ENCODE measurements at regions not wholly inside any gene's neighbourhood (a gene's known extent, or its start where the extent isn't known, plus 50 kb on each side); places are given as distances from the start of the nearest gene placed in this dataset.

DNA sequence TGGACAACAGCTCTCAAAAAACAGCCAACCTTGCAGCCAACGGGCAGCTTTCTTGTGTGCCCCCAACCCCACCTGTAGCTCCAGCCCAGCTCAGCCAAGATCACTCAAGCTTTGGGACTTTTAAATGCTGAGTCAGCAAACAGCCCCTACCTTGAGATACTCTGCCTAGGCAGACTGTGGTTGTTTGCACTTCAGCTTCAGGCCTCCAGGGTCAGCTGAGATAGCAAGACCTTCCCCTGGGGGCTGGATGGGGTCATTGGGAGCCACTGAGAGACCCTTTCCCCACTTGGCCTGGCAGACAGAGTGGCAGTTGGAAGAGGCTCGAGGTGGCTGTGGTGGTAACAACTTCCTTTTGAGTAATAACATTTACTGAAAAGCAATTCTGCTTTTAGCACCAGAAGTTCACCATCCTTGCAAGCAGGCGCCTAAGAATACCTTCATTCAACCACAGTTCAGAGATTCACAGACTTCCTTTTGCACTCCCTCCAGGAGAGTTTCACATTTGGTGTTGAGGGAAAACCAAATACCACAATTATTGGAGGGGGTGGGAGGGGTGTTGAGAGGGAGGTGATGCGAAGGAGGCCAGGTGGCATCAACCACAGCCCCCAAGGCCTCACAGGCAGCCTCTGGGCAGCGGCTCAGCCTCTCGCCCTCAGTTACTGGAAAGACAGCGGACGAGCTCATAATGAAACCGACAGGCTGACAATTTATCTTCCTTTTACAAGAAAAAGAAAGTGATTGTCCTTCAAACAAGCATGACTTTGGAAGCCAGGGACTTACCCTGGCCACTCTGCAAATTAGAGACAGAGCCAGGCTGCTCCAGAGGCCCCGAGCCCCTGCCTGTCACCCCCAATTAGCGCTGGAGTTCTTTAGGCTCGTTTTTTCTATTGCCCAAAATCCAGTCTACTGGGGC lies 148.1 kb downstream of the CEBPB start:
- DNase-seq (ENCODE audit: insufficient read length, low spot score), result no peak
- peak; percentile 65 for FAIRE-seq

DNA sequence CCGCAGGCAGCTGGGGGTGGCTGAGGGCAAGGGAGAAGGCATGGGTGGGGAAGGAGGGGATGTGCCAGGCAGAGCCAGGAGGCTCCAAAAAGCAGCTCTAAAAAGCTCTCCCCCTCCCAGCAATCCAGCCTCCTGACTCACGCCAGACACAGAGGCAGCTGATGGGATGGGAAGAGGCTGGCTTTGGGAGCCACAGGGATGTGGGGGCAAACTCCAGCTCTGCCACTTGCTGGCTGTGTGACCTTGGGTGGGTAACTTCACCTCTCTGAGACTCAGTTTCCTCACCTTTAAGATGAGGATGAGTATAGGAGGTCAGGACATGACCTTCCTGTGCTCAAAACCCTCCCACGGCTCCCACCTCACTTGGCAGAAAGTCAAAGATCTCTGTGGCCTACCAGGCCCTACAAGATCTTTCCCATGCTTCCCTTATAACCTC lies 148.9 kb downstream of the CEBPB start:
- FAIRE-seq (peak; percentile 85), DNase-seq (ENCODE audit: insufficient read length, low spot score) (peak; percentile 65)

DNA sequence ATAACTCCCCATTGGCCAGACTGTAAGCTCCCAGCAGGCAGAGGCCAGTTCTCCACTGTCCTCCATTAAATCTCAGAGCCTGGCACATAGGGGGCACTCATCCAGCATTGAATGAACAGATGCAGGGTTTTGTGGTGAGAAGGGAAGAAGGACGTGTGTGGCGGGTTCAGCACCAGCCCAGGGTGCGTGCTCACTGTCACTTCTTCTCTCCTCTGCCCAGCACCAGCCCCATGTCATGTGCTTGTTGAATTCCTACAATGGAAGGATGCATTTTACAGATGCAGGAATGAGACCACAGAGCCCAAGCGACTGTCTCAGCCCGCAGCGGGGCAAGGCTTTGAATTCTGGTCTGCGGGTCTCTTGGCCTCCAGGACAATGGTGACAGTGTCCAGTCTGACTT lies 149.9 kb downstream of the CEBPB start:
- peak; percentile 51 for FAIRE-seq
- no peak for DNase-seq (ENCODE audit: insufficient read length, low spot score)

DNA sequence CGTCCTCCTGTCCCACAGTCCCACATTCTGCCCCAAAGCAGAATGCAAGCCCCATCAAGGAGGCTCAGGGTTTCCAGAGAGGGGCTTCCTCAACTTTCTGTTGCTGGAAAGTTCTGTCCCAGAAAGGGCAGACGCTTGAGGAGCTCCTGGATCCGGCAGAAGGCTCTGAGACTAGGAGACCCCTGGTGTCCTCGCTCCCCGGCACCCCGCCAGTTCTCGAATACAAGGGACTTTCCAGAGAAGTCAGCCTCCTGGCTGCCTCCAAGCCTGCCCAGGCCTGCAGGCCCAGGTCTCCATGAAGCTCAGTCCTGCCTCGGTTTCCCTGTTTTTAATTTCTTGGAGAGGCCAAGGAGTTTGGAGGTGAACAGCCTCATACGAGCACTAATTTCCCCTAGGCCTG lies 150.4 kb downstream of the CEBPB start:
- no peak for DNase-seq (ENCODE audit: insufficient read length, low spot score)
- no peak for FAIRE-seq

DNA sequence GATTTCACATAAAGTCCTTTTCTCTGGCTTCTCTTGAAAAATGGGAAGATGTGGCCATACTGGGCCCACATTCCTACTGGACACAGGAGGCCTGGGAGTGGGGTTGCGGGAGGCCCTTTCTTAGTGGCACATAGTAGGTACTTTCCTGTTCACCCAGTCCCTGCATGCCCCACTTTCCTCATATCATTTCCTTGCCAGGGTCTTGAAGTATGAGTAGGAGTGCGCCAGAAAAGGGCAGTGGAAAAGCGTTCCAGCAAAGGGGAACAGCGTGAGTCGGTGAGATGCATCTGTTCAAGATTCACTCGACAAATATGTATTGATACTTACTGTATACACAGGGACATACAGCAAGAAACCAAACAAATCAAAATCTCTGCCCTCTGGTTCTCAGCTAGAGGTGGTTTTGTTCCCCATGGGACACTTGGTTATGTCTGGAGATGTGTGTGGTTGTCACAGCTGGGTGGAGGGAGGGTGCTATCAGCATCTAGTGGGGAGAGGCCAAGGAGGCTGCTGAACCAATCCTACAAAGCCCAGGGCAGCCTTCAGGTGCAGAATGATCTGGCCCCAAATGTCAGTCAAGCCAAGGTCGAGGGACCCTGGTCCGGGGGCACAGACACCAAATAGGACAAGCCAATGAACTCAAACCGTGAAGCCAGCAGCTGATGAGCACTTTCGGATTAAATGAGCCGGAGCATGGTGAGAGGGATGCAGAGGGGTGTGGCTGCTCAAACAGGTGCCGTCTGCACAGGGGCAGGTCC lies 151.4 kb downstream of the CEBPB start:
- FAIRE-seq, result peak; percentile 28

DNA sequence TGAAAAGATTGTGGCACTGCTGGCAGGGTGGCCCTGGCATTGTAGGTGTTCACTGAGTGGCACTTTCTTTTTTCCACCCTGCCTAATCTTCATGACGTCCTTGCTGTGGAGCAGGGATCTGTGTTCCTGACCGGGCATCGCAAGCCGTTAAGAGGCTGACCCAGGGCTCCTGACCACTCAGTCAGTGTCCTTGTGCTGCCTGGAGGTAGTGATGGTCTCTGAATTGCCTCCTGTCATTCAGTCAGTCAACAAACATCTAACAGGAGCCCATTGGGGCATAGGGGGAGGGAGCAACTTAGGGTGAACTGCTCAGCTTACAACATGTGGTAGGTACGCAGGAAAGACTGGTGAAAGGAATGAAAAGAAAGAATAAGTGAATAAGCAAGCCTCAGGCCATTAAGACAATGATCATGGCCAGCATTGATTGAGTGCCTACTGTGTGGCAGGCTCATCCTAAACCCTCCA lies 152.0 kb downstream of the CEBPB start:
- no peak for FAIRE-seq

More for the DNA sequence above, 151.4 kb downstream of the CEBPB start:
- DNase-seq (ENCODE audit: insufficient read length, low spot score), result no peak

DNA sequence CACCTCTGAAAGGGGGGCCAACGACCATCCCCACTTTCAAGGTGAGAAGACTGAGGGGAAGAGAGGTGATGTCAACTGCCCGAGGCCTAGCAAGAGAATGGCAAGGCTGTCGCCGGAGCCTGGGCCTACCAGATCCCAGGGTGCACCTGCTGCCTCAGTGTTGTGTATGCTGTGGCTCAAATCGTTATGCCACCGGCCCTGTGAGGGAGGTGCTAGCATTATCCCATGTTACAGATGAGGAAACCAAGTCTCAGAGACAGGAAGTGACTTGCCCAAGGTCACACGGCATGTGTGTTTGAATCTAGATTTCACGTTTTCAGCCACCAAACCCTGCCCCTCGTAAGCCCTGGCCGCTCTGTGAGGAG lies 152.5 kb downstream of the CEBPB start:
- FAIRE-seq, result peak; percentile 51
- DNase-seq (ENCODE audit: insufficient read length, low spot score), result no peak

More for the DNA sequence above, 152.0 kb downstream of the CEBPB start:
- DNase-seq (ENCODE audit: insufficient read length, low spot score), result no peak

DNA sequence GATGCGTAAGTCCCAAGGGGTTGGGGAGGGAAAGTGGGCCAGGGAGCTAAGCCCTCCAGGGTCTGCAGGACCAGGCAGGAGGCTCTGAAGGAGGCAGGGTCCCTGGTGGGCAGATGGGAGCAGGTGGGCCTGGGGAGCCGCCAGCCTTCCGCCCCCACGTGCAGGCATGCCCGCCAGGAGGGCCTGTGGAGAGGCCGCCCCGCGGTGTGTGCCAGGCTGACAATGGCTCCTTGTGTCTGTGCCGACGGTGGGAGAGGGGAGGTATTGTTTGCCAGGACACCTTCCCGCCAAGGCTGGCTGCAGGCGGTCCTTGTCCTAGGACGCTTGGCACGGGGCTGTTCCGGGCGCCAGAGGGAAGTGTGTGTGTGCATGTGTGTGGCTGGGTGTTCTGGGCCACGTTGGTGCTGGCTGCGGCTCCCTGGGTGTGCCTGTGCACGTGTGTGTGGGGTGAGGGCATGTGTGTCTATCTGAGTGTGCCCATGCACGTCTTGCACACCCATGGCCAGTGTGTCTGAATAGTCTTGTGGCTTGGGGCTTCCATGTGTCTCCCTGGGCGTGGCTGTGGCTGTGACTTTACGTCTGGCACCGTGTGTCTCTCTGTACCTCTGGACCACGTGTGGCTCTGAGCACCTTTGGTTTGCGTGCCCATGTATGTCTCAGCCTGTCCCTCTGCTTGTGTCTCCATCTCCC lies 153.0 kb downstream of the CEBPB start:
- FAIRE-seq, result peak; percentile 92

DNA sequence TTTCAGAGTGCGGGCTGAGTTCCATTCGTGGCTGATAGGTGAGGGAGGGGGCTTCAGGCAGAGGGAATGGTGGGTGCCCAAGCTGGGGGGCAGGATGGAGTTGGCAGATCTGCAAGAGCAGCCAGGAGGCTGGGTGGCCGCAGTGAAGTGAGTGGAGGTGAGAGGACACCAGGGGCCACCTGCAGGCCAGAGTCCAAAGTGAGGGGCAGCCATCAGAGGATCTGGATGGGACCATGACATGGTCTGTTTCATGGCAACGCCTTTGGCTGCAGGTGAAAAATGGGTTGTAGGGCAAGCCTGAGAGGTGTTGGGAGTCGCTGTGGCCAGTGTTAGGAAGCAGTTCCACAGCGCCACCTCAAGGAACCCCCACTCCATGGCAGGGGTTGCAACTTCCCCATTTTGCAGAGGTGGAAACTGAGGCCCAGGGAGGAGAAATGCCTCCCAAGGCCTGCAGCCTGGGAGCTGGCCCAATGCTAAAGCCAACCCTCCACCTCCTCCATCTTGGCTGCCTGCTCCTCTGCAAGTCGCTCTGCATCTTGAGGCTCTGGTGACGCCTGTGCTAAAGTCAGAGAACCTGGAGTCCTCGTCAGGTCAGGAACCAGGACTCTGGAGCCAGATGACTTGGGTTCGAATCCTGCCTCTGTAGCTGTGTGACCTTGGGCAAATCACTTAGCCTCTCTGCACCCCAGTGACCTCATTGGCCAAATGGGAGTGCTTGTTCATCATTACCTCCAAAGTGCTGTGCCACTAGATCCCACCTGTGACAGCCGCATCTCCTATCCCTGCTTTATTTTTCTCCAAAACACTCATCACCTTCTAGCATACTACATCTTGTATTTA lies 153.8 kb downstream of the CEBPB start:
- DNase-seq (ENCODE audit: insufficient read length, low spot score) (no peak), FAIRE-seq (peak; percentile 51)

More for the DNA sequence above, 153.0 kb downstream of the CEBPB start:
- DNase-seq (ENCODE audit: insufficient read length, low spot score), result no peak

DNA sequence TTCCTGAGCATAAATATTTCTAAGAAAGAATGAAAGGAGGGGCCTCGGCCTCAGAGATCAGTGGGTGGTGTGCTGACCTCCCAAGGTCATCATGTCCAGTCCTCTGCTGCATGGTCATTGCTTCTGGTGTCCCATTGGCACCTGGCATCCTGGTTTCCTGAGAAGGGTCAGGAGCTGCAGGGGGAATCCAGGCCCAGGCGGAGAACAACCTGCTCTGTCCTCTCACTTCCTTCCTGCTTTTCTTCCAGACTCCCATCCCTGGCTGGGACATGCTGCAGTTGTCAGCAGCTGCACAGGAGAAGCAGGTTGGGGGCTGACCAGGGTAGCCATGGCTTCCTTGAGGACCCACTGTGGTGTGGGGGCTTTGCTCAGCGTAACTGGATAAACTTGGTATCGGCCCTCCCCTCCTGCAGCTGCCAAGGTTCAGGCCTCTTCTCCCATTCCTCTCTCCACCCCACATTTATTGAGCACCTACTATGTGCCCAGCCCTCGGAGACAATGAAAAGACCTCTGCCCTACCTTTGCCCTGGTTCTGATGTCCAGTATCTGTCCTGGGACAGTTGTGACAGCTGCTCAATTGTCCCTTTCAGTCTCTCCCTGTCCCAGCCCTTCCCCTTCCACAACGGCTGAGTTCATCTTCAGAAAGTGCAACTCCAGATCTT lies 155.2 kb downstream of the CEBPB start:
- DNase-seq (ENCODE audit: insufficient read length, low spot score) (no peak), FAIRE-seq (peak; percentile 20)

DNA sequence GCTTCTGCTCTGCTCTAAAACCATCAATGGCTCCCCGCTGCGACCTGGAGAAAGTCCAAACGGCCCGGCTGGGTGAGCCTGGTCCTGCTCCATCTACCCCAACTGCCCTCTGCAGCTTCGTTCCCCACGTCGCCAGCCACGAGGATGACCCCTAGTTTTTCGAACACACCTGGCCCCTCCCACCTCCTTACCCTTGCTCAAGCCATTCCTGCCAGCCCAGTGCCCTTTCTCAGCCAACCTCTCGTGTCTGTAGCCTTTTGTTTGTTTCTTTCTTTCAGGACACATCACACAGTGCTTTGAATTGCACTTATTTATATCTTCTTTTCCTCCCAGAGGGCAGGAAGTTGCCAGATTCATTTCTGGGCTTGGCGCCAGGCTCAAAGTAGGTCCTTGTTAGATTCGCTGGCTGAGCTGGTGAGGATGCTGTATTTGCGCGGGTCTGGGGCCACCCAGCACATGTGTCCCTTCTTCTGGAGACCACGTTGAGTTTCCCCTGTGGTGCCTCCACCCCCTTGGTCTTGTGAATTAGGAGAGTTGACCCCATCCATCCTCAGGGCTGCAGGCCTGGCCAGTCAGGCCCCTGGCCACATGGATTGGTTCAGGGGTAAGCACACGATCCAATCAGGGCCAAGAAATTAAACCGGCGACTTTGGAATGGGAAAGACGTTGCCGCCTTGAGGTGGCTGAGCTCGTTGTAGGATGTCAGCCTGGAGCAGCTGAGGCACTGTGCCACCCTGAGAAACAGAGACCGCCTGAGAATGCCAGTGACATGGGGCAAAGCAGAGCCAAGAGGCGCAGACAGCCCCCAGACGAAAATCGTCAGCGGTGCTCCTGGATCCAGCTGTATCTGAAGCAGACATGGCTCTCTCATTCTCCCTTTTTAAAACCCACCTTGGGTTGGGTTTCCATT lies 156.0 kb downstream of the CEBPB start:
- DNase-seq (ENCODE audit: insufficient read length, low spot score), result peak; percentile 85
- FAIRE-seq, result peak; percentile 70

DNA sequence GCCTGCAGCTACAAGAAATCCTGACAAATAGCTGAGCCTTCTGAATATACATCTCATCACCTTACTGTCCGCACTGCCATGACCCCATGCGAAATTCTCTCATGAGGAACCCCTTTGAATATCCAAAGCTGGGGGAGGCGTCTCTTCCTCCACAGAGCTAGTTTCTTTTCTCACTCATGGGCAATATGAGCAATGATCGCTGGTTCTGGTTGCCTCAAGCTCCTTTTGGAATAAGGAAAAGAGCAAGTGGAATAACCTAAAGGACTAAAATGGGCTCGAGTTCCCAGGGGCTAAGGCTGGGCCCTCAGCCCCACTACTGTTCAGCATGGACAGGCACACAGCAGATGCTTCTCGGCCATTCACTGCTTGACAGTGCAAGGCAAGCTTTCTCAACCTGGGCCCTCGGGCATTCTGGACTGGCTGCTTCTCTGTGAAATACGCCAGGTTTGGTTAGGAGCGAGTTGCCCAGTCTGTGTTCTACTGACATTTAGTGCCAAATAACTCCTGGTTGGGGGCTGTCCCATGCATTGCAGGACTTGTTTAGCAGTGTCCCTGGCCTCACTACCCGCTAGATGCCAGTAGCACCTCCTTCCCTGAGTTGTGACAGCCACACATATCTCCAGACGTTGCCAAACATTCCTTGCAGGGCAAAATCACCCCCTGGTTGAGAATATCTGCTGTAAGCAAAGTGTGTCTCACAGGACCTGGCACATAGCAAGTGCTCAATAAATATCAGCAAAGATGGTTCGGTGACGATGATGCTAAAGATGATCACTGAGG lies 156.8 kb downstream of the CEBPB start:
- DNase-seq (ENCODE audit: insufficient read length, low spot score), result no peak
- peak; percentile 38 for FAIRE-seq

DNA sequence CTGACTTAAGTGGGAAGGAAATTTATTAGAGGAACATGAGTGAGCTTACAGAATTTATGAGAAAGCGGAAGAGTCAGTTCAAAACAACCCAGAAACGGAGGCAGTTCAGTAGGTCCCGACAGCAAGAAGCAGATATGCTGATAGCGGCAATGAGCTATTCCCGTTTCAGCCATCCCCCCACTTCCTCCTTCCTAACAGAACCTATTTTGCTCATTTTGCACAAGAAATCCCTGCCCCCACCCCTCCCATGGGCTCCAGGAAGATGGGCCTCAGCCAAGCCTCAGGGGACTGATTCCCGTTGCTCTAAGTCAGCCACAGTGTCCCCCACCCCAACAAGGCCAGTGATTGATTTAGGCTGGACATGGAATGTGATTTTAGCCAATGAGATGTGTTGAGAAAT lies 157.5 kb downstream of the CEBPB start:
- DNase-seq (ENCODE audit: insufficient read length, low spot score) (no peak), FAIRE-seq (no peak)

DNA sequence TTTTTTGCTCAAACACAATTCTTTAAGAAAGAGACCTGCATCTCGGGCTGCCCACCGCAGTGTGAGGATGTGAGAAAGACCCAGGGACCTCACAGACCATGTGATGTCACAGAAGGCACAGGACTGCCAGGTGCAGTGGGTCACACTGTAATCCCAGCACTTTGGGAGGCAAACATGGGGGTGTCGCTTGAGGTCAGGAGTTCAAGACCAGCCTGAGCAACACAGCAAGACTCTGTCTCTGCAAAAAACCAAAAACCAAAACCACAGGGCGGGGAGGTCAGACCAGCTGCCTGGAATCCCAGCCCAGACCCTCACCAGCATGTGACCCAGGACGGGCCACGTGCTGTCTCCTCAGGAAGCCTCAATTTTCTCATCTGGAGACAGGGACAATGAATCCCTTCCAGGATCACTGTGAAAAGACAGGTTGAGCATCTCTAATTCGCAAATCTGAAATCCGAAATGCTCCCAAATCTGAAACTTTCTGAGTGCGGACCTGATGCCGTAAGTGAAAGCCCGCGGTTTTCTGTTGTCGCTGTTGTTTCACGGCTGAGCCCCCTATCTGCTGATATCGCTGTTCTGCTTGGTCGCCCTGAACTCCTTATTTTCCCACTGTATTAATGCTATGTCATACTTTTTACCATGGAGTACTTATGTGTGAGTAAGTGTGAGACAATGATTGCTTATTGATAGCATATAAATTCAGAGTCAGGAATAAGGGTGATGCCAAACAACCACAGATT lies 159.5 kb upstream of the PTPN1 start:
- no peak for FAIRE-seq
- no peak for DNase-seq (ENCODE audit: insufficient read length, low spot score)

DNA sequence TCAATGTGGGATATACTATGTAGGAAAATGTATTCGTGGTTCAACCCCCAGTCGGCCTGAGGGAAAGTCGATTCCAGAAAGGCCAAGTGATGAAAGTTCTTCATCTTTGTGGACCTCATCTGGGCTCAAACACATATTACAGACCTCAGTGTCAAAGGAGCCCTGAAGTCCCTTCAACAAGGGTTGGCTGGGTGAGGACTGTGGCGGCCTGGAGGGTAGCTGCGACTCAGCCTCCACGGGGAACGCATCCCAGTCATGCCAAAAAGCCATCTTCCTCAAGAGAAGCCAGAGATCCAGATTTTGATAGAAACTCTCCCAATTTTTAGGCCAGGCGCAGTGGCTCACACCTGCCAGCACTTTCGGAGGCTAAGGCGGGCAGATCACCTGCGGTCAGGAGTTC lies 158.6 kb upstream of the PTPN1 start:
- FAIRE-seq (no peak), DNase-seq (ENCODE audit: insufficient read length, low spot score) (no peak)

DNA sequence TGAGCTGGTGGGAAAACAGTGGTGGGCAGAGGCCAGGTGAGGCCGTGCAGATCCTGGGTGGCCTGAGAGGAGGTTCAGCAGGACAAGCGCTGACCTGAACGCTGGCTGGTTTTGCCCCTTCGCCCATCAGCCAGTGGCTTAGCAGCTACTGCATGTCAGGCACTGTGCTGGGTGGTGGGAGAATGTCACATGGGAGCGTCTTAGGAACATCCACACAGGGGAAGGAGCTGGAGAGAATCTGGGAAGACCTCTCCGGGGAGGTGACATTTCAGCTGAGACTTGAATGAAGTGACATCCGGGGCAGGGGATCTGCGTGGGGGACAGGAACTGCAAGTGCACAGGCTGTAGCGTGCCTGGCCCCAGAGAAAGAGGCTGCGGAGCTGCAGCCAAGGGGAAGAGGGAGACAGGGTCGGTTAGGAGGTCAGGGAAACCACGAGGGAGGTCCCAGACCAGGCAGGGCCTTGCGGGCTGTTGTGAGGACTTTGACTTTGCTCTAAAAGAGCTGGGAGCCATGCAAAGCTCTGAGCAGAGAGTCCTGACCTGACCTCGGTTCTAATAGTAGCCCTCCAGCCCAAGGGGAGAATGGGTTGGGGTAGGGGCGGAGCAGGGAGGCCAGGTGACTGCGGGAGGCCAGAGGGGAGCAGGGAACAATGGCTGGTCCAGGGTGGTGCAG lies 156.8 kb upstream of the PTPN1 start:
- DNase-seq (ENCODE audit: insufficient read length, low spot score) (no peak), FAIRE-seq (peak; percentile 70)
